SK-N-SH treated with all-trans-retinoic acid at 6 μM for 48 hours (cell line): ENCODE measurements at regions not wholly inside any gene's neighbourhood (a gene's known extent, or its start where the extent isn't known, plus 50 kb on each side); places are given as distances from the start of the nearest gene placed in this dataset.
"Not testable (repeated sequence)": the region's sequence is repeated elsewhere in the genome, so short reads cannot be mapped to it uniquely, and the experiment has no call there.

Source experiments
- ATAC-seq: fragments of 200-7000 bp; cut with Tn5 transposase; 3 replicates; pipeline ENCODE4 v1.9.1; 2020; ENCODE audit warnings: mild to moderate bottlenecking, moderate library complexity
- ARNTL ChIP-seq: fragments of 450-650 bp; formaldehyde crosslinking; IDR thresholded peaks from 2 replicates; pipeline ENCODE4 v1.5.0; 2020; ENCODE audit warnings: low read depth, mild to moderate bottlenecking, moderate library complexity, borderline replicate concordance
- CREB5 ChIP-seq: fragments of 250-450 bp; sonication (Bioruptor Pico); IDR thresholded peaks from 2 replicates; pipeline ENCODE4 v1.5.1; 2020; ENCODE audit warnings: low read depth, mild to moderate bottlenecking, moderate library complexity
- CSDC2 ChIP-seq: fragments of 250-450 bp; sonication (Bioruptor Pico); IDR thresholded peaks from 2 replicates; pipeline ENCODE4 v1.5.0; 2020; ENCODE audit warnings: mild to moderate bottlenecking, moderate library complexity
- CSRNP3 ChIP-seq: fragments of 250-450 bp; sonication (Bioruptor Pico); IDR thresholded peaks from 2 replicates; pipeline ENCODE4 v1.5.1; 2021; ENCODE audit warnings: mild to moderate bottlenecking, moderate library complexity
- ESRRG ChIP-seq: fragments of 250-450 bp; sonication (Bioruptor Pico); IDR thresholded peaks from 2 replicates; pipeline ENCODE4 v1.6.1; 2021; ENCODE audit warnings: mild to moderate bottlenecking
- GLIS3 ChIP-seq: fragments of 250-450 bp; sonication (Bioruptor Pico); IDR thresholded peaks from 2 replicates; pipeline ENCODE4 v1.5.0; 2020; ENCODE audit warnings: mild to moderate bottlenecking, moderate library complexity
- ISL1 ChIP-seq: fragments of 250-450 bp; sonication (Bioruptor Pico); IDR thresholded peaks from 2 replicates; pipeline ENCODE4 v2.1.2; 2022; ENCODE audit warnings: mild to moderate bottlenecking, moderate library complexity
- OSR1 ChIP-seq: fragments of 250-450 bp; sonication (Bioruptor Pico); IDR thresholded peaks from 2 replicates; pipeline ENCODE4 v1.8.0; 2022; ENCODE audit warnings: moderate library complexity, mild to moderate bottlenecking, inconsistent platforms
- PPARA ChIP-seq: fragments of 250-450 bp; sonication (Bioruptor Pico); IDR thresholded peaks from 2 replicates; pipeline ENCODE4 v1.5.0; 2020; ENCODE audit warnings: mild to moderate bottlenecking, borderline replicate concordance
- RARB ChIP-seq: fragments of 250-450 bp; sonication (Bioruptor Pico); IDR thresholded peaks from 2 replicates; pipeline ENCODE4 v1.8.0; 2021; ENCODE audit warnings: mild to moderate bottlenecking, moderate library complexity
- SNAI2 ChIP-seq: fragments of 250-450 bp; sonication (Bioruptor Pico); IDR thresholded peaks from 2 replicates; pipeline ENCODE4 v1.5.0; 2020; ENCODE audit warnings: mild to moderate bottlenecking, moderate library complexity
- TOX ChIP-seq: fragments of 250-450 bp; sonication (Bioruptor Pico); IDR thresholded peaks from 2 replicates; pipeline ENCODE4 v1.8.0; 2021; ENCODE audit warnings: mild to moderate bottlenecking, moderate library complexity, borderline replicate concordance
- ZC3H10 ChIP-seq: fragments of 250-450 bp; sonication (Bioruptor Pico); IDR thresholded peaks from 2 replicates; pipeline ENCODE4 v1.5.1; 2021; ENCODE audit warnings: mild to moderate bottlenecking, moderate library complexity
- ZFP3 ChIP-seq: fragments of 250-450 bp; sonication (Bioruptor Pico); IDR thresholded peaks from 2 replicates; pipeline ENCODE4 v1.5.0; 2020; ENCODE audit warnings: mild to moderate bottlenecking, moderate library complexity
- ZFP30 ChIP-seq: fragments of 450-650 bp; formaldehyde crosslinking; IDR thresholded peaks from 2 replicates; pipeline ENCODE4 v1.5.0; 2022; ENCODE audit warnings: mild to moderate bottlenecking, moderate library complexity
- ZNF565 ChIP-seq: fragments of 450-650 bp; formaldehyde crosslinking; conservative IDR thresholded peaks from 2 replicates; pipeline ENCODE4 v1.5.0; 2020; ENCODE audit warnings: low read depth, mild to moderate bottlenecking, moderate library complexity
- ZNF70 ChIP-seq: fragments of 450-650 bp; formaldehyde crosslinking; IDR thresholded peaks from 2 replicates; pipeline ENCODE4 v1.5.0; 2020; ENCODE audit warnings: mild to moderate bottlenecking, moderate library complexity
- TF ChIP-seq, protein P1 (sequence below): fragments of 250-450 bp; sonication (Bioruptor Pico); IDR thresholded peaks from 2 replicates; pipeline ENCODE4 v1.8.0; 2021; ENCODE audit warnings: low read depth, mild to moderate bottlenecking, moderate library complexity, borderline replicate concordance
- TF ChIP-seq, protein P2 (sequence below): fragments of 250-450 bp; sonication (Bioruptor Pico); IDR thresholded peaks from 2 replicates; pipeline ENCODE4 v1.5.0; 2020; ENCODE audit warnings: mild to moderate bottlenecking, moderate library complexity
- TF ChIP-seq, protein P3 (sequence below): fragments of 250-450 bp; sonication (Bioruptor Pico); IDR thresholded peaks from 2 replicates; pipeline ENCODE4 v1.8.0; 2020; ENCODE audit warnings: mild to moderate bottlenecking, moderate library complexity, borderline replicate concordance

- TF ChIP-seq SNAI2 (CRISPR knock-in tag) (no peak), RARB (CRISPR knock-in tag) (no peak), ZNF70 (CRISPR knock-in tag) (no peak), ARNTL (no peak), ZFP3 (CRISPR knock-in tag) (no peak), OSR1 (no peak), PPARA (CRISPR knock-in tag) (no peak), CSDC2 (CRISPR knock-in tag) (no peak), ISL1 (CRISPR knock-in tag) (no peak), ZC3H10 (CRISPR knock-in tag) (no peak), ZNF565 (no peak), TOX (CRISPR knock-in tag) (no peak), ZFP30 (CRISPR knock-in tag) (no peak), CSRNP3 (no peak), ESRRG (CRISPR knock-in tag) (no peak), GLIS3 (no peak), CREB5 (CRISPR knock-in tag) (no peak)
- TF ChIP-seq, protein P1, sequence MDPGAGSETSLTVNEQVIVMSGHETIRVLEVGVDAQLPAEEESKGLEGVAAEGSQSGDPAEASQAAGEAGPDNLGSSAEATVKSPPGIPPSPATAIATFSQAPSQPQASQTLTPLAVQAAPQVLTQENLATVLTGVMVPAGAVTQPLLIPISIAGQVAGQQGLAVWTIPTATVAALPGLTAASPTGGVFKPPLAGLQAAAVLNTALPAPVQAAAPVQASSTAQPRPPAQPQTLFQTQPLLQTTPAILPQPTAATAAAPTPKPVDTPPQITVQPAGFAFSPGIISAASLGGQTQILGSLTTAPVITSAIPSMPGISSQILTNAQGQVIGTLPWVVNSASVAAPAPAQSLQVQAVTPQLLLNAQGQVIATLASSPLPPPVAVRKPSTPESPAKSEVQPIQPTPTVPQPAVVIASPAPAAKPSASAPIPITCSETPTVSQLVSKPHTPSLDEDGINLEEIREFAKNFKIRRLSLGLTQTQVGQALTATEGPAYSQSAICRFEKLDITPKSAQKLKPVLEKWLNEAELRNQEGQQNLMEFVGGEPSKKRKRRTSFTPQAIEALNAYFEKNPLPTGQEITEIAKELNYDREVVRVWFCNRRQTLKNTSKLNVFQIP: no peak
- TF ChIP-seq, protein P2, sequence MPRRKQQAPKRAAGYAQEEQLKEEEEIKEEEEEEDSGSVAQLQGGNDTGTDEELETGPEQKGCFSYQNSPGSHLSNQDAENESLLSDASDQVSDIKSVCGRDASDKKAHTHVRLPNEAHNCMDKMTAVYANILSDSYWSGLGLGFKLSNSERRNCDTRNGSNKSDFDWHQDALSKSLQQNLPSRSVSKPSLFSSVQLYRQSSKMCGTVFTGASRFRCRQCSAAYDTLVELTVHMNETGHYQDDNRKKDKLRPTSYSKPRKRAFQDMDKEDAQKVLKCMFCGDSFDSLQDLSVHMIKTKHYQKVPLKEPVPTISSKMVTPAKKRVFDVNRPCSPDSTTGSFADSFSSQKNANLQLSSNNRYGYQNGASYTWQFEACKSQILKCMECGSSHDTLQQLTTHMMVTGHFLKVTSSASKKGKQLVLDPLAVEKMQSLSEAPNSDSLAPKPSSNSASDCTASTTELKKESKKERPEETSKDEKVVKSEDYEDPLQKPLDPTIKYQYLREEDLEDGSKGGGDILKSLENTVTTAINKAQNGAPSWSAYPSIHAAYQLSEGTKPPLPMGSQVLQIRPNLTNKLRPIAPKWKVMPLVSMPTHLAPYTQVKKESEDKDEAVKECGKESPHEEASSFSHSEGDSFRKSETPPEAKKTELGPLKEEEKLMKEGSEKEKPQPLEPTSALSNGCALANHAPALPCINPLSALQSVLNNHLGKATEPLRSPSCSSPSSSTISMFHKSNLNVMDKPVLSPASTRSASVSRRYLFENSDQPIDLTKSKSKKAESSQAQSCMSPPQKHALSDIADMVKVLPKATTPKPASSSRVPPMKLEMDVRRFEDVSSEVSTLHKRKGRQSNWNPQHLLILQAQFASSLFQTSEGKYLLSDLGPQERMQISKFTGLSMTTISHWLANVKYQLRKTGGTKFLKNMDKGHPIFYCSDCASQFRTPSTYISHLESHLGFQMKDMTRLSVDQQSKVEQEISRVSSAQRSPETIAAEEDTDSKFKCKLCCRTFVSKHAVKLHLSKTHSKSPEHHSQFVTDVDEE (CRISPR knock-in tag): no peak
- TF ChIP-seq, protein P3, sequence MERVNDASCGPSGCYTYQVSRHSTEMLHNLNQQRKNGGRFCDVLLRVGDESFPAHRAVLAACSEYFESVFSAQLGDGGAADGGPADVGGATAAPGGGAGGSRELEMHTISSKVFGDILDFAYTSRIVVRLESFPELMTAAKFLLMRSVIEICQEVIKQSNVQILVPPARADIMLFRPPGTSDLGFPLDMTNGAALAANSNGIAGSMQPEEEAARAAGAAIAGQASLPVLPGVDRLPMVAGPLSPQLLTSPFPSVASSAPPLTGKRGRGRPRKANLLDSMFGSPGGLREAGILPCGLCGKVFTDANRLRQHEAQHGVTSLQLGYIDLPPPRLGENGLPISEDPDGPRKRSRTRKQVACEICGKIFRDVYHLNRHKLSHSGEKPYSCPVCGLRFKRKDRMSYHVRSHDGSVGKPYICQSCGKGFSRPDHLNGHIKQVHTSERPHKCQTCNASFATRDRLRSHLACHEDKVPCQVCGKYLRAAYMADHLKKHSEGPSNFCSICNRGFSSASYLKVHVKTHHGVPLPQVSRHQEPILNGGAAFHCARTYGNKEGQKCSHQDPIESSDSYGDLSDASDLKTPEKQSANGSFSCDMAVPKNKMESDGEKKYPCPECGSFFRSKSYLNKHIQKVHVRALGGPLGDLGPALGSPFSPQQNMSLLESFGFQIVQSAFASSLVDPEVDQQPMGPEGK (CRISPR knock-in tag): no peak
- ATAC-seq: no peak
Observed at GRCh38 chr7:91496251-91496820, 232.1 kb downstream of the FZD1 start.

DNA sequence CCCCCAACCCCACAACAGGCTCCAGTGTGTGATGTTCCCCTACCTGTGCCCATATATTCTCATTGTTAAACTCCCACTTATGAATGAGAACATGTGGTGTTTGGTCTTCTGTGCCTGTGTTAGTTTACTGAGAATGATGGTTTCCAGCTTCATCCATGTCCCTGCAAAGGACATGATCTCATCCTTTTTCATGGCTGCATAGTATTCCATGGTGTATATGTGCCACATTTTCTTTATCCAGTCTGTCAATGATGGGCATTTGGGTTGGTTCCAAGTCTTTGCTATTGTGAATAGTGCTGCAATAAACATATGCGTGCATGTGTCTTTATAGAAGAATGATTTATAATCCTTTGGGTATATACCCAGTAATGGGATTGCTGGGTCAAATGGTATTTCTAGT is 233.0 kb downstream of the FZD1 start:
- ATAC-seq: not testable (repeated sequence)

GRCh38 chr7:91503934-91504555 is 239.8 kb downstream of the FZD1 start:
- ATAC-seq: no peak
- no peak for TF ChIP-seq ARNTL

- ATAC-seq: no peak
- TF ChIP-seq PPARA (CRISPR knock-in tag) (no peak), GLIS3 (no peak), ARNTL (no peak), ESRRG (CRISPR knock-in tag) (no peak), OSR1 (no peak), CSDC2 (CRISPR knock-in tag) (no peak), SNAI2 (CRISPR knock-in tag) (no peak)
- TF ChIP-seq, protein P1: no peak
Observed at GRCh38 chr7:91504919-91505318, 240.7 kb downstream of the FZD1 start.

GRCh38 chr7:91506966-91507365 is 242.7 kb downstream of the FZD1 start:
- ATAC-seq: not testable (repeated sequence)

DNA sequence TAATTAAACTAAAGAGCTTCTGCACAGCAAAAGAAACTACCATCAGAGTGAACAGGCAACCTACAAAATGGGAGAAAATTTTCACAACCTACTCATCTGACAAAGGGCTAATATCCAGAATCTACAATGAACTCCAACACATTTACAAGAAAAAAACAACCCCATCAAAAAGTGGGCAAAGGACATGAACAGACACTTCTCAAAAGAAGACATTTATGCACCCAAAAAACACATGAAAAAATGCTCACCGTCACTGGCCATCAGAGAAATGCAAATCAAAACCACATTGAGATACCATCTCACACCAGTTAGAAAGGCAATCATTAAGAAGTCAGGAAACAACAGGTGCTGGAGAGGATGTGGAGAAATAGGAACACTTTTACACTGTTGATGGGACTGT is 247.6 kb downstream of the FZD1 start:
- ATAC-seq: not testable (repeated sequence)
